OCI-LY7 (cell line): ENCODE measurements at regions not wholly inside any gene's neighbourhood (a gene's known extent, or its start where the extent isn't known, plus 50 kb on each side); places are given as distances from the start of the nearest gene placed in this dataset.
"Not testable (repeated sequence)": the region's sequence is repeated elsewhere in the genome, so short reads cannot be mapped to it uniquely, and the experiment has no call there.

ENCODE experiments used
- BruUV-seq: library from RNA; stranded (reverse); fragments of 400-500 nt; replicated peaks from 2 replicates; lab custom pipeline; 2021; lab: Mats Ljungman, UMichigan
- CTCF ChIA-PET: fragments of 300-600 bp; sonication (Branson Sonifier 250); formaldehyde crosslinking; loops from one replicate; lab custom pipeline; 2022; ENCODE audit warnings: antibody characterized with exemption; ENCODE audit not compliant: unreplicated experiment; lab: Charles Lee
- POLR2A ChIA-PET: fragments of 300-600 bp; sonication (Branson Sonifier 250); formaldehyde crosslinking; loops from one replicate; lab custom pipeline; 2022; ENCODE audit warnings: antibody characterized with exemption; lab: Charles Lee
- DNase-seq: peaks from one replicate; pipeline ENCODE4 v3.0.0-alpha.2; 2015; ENCODE audit warnings: low spot score
- H2AFZ ChIP-seq: fragments of 200-600 bp; sonication (generic), shearing (Covaris generic); 2 replicates; pipeline ENCODE4 v1.6.1; 2014; ENCODE audit warnings: mild to moderate bottlenecking, antibody characterized with exemption, low read length, moderate library complexity
- H3K27ac ChIP-seq: fragments of 200-600 bp; sonication (generic); 2 replicates; pipeline ENCODE4 v1.5.1; 2014; ENCODE audit warnings: mixed run types, low read depth, mild to moderate bottlenecking, moderate library complexity, low read length, inconsistent platforms; ENCODE audit not compliant: poor library complexity, severe bottlenecking
- H3K36me3 ChIP-seq: fragments of 200-600 bp; sonication (generic); 2 replicates; pipeline ENCODE4 v1.6.1; 2014; ENCODE audit warnings: mild to moderate bottlenecking, antibody characterized with exemption, low read length, moderate library complexity, mixed read lengths; ENCODE audit not compliant: insufficient read depth
- H3K4me1 ChIP-seq: fragments of 200-600 bp; sonication (generic); 2 replicates; pipeline ENCODE4 v1.5.1; 2014; ENCODE audit warnings: mild to moderate bottlenecking, low read length; ENCODE audit not compliant: insufficient read depth, poor library complexity, severe bottlenecking
- H3K4me2 ChIP-seq: fragments of 200-600 bp; sonication (generic); 2 replicates; pipeline ENCODE4 v1.6.1; 2014; ENCODE audit warnings: mild to moderate bottlenecking, low read length
- H3K4me3 ChIP-seq: fragments of 200-600 bp; sonication (generic); 2 replicates; pipeline ENCODE4 v1.5.1; 2014; ENCODE audit warnings: mild to moderate bottlenecking, low read depth, low read length; ENCODE audit not compliant: poor library complexity, severe bottlenecking
- H3K79me2 ChIP-seq: fragments of 200-600 bp; sonication (generic); 2 replicates; pipeline ENCODE4 v1.6.1; 2016; ENCODE audit warnings: low read depth, mild to moderate bottlenecking, low read length, moderate library complexity, mixed read lengths; ENCODE audit not compliant: insufficient read depth
- H3K9me2 ChIP-seq: fragments of 200-600 bp; sonication (generic); 2 replicates; pipeline ENCODE4 v1.6.1; 2016; ENCODE audit warnings: mild to moderate bottlenecking, low read length, mixed read lengths; ENCODE audit not compliant: insufficient read depth
- H3K9me3 ChIP-seq: fragments of 200-600 bp; sonication (generic); 2 replicates; pipeline ENCODE4 v1.6.1; 2014; ENCODE audit warnings: mild to moderate bottlenecking, mixed run types, low read length, mixed read lengths
- H4K20me1 ChIP-seq: fragments of 200-600 bp; sonication (generic); 2 replicates; pipeline ENCODE4 v1.6.1; 2014; ENCODE audit warnings: mild to moderate bottlenecking, antibody characterized with exemption, low read length, moderate library complexity, mixed read lengths; ENCODE audit not compliant: insufficient read depth
- intact Hi-C: fragments of 100-400 bp; cut with micrococcal nuclease; formaldehyde crosslinking; loops from one replicate; pipeline ENCODE4 v1.10.0; 2022; ENCODE audit not compliant: unreplicated experiment

DNA sequence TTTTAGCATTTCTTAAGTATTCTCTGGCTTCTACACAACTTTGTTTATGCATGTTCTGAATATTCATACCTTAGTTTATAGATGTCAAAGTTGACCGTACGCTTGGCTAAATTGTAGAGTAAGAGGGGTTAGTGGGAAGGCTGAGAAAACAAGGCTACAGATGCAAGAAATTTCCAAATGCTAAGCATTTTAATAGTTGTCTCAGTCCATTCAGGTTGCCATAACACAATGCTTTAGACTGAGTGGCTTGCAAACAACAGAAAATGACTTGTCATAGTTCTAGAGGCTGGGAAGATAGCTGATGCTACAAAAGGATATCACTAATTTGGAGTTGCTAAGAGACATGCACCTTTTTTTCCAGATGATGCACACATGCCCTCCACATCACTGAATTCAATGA is 53.0 kb upstream of the C1QTNF3 start:
- H3K4me3 ChIP-seq, H4K20me1 ChIP-seq, POLR2A ChIA-PET, intact Hi-C loops, H3K4me2 ChIP-seq, H3K79me2 ChIP-seq, BruUV-seq, H3K4me1 ChIP-seq, CTCF ChIA-PET, H2AFZ ChIP-seq, H3K36me3 ChIP-seq, H3K9me3 ChIP-seq, DNase-seq, H3K27ac ChIP-seq, H3K9me2 ChIP-seq: not testable (repeated sequence)

DNA sequence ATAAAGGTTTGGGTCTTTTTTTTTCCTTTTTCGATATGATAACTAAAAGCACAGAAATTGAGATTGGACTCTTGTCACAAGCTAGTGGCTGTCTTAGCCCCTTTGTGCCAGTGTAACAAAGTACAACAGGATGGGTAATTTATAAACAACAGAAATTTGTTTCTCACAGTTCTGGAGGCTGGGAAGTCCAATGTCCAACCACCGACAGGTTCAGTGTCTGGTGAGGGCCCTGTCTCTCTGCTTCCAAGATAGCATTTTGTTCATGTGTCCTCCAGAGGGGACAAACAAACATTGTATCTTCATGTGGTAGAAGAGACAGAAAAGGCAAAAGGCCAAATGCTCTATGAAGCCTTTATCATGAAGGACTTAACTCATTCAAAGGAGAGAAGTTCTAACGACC is 56.9 kb upstream of the C1QTNF3 start:
- H3K9me2 ChIP-seq, H2AFZ ChIP-seq, H3K4me2 ChIP-seq, H3K36me3 ChIP-seq, H3K79me2 ChIP-seq, BruUV-seq, CTCF ChIA-PET, intact Hi-C loops, H4K20me1 ChIP-seq, H3K9me3 ChIP-seq, H3K27ac ChIP-seq, H3K4me3 ChIP-seq, DNase-seq, POLR2A ChIA-PET, H3K4me1 ChIP-seq: not testable (repeated sequence)

DNA sequence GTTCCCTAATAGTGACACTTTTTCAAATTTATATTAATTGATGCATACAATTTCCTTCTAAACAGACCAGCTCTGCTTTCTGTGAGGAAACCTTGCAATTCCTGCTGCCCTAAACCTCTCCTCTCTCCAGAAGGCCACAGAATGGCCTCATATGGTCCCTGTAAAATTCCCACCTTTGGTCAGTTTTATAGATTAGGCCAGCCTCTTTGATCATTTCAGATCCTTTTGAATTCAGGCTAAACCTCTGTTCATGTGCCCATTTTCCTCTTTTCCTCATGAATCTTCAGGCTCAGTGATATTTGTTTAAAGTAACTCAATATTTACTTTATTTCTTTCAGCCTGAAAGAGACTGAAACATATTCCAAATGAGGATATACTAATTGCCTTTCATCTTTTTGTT is 58.6 kb upstream of the C1QTNF3 start:
- H3K9me3 ChIP-seq, H3K36me3 ChIP-seq, POLR2A ChIA-PET, H3K9me2 ChIP-seq, DNase-seq, CTCF ChIA-PET, H2AFZ ChIP-seq, H3K4me3 ChIP-seq, H3K27ac ChIP-seq, H3K79me2 ChIP-seq, H3K4me2 ChIP-seq, H4K20me1 ChIP-seq, intact Hi-C loops, BruUV-seq, H3K4me1 ChIP-seq: not testable (repeated sequence)

- H3K79me2 ChIP-seq, H3K9me3 ChIP-seq, H4K20me1 ChIP-seq, H3K27ac ChIP-seq, H2AFZ ChIP-seq, H3K9me2 ChIP-seq, POLR2A ChIA-PET, DNase-seq, BruUV-seq, H3K4me1 ChIP-seq, H3K36me3 ChIP-seq, H3K4me2 ChIP-seq, H3K4me3 ChIP-seq, CTCF ChIA-PET, intact Hi-C loops: not testable (repeated sequence)
These were observed 65.9 kb upstream of the C1QTNF3 start for GRCh38 chr5:34108897-34109296.

- H3K27ac ChIP-seq, H3K9me2 ChIP-seq, CTCF ChIA-PET, BruUV-seq, H3K36me3 ChIP-seq, DNase-seq, H3K4me2 ChIP-seq, H4K20me1 ChIP-seq, intact Hi-C loops, H3K79me2 ChIP-seq, H3K4me3 ChIP-seq, H2AFZ ChIP-seq, H3K9me3 ChIP-seq, H3K4me1 ChIP-seq: not testable (repeated sequence)
- POLR2A ChIA-PET = interaction anchor here (0.5 kb wide), 1 partner anchor 59 kb away, joined by 3 read pairs; no protein-coding TSS in a partner anchor
These were observed 81.3 kb upstream of the C1QTNF3 start for GRCh38 chr5:34124280-34124679.

- H3K27ac ChIP-seq, H3K79me2 ChIP-seq, CTCF ChIA-PET, DNase-seq, BruUV-seq, H4K20me1 ChIP-seq, H3K36me3 ChIP-seq, H3K9me2 ChIP-seq, H3K9me3 ChIP-seq, intact Hi-C loops, H3K4me3 ChIP-seq, H2AFZ ChIP-seq, POLR2A ChIA-PET, H3K4me2 ChIP-seq, H3K4me1 ChIP-seq: not testable (repeated sequence)
These were observed 82.3 kb upstream of the C1QTNF3 start for GRCh38 chr5:34125354-34125753.

DNA sequence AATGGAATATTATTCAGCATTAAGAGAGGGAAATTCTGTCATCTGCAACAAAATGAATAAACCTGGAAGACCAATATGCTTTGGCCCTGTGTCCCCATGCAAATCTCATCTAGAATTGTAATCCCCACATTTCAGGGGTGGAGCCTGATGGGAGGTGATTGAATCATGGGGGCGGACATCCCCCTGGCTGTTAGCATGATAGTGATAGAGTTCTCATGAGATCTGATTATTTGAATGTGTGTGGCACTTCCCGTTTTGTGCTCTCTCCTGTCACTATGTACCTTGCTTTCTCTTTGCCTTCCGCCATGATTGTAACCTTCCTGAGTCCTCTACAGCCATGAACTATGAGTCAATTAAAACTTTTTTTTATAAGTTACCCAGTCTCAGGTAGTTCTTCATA is 83.7 kb upstream of the C1QTNF3 start:
- intact Hi-C loops, H3K9me2 ChIP-seq, CTCF ChIA-PET, H3K36me3 ChIP-seq, H3K4me2 ChIP-seq, H3K4me1 ChIP-seq, POLR2A ChIA-PET, H4K20me1 ChIP-seq, BruUV-seq, H2AFZ ChIP-seq, H3K27ac ChIP-seq, DNase-seq, H3K9me3 ChIP-seq, H3K79me2 ChIP-seq, H3K4me3 ChIP-seq: not testable (repeated sequence)
